WTC11 (cell line): ENCODE measurements at regions not wholly inside any gene's neighbourhood (a gene's known extent, or its start where the extent isn't known, plus 50 kb on each side); places are given as distances from the start of the nearest gene placed in this dataset.

Source experiments
- ATAC-seq: fragments of 200-7000 bp; cut with Tn5 transposase; 2 replicates; pipeline ENCODE4 v1.10.0; 2021; ENCODE audit warnings: mild to moderate bottlenecking, moderate library complexity
- CTCF ChIA-PET: fragments of 300-600 bp; sonication (Branson Sonifier 250); formaldehyde crosslinking; loops from one replicate; lab custom pipeline; 2021; ENCODE audit warnings: antibody characterized with exemption; lab: Charles Lee
- POLR2A ChIA-PET: fragments of 350-600 bp; sonication (Branson Sonifier 250); formaldehyde crosslinking; loops from one replicate; lab custom pipeline; 2021; ENCODE audit warnings: antibody characterized with exemption; lab: Charles Lee
- DNase-seq: peaks from one replicate; pipeline ENCODE4 v3.0.0; 2021; ENCODE audit warnings: low spot score
- H3K27ac Mint-ChIP-seq: 2 replicates; pipeline ENCODE4 v1.8.0; 2021; ENCODE audit warnings: mixed read lengths
- H3K27me3 Mint-ChIP-seq: 2 replicates; pipeline ENCODE4 v1.8.0; 2021; ENCODE audit warnings: low read depth, mild to moderate bottlenecking, moderate library complexity, mixed read lengths
- H3K36me3 Mint-ChIP-seq: 2 replicates; pipeline ENCODE4 v1.8.0; 2021; ENCODE audit warnings: mixed read lengths
- H3K4me1 Mint-ChIP-seq: 2 replicates; pipeline ENCODE4 v1.8.0; 2022; ENCODE audit warnings: mixed read lengths
- H3K4me3 Mint-ChIP-seq: 2 replicates; pipeline ENCODE4 v1.8.0; 2021; ENCODE audit warnings: mild to moderate bottlenecking, moderate library complexity, mixed read lengths
- H3K9me3 Mint-ChIP-seq: 2 replicates; pipeline ENCODE4 v1.8.0; 2021; ENCODE audit warnings: mixed read lengths
- ARID4B ChIP-seq: sonication (generic); formaldehyde crosslinking; IDR thresholded peaks from 2 replicates; pipeline ENCODE4 v1.8.0; 2023; ENCODE audit warnings: missing genetic modification reagents, mild to moderate bottlenecking, borderline replicate concordance
- CDX4 ChIP-seq: fragments of 250-450 bp; sonication (Bioruptor Pico); IDR thresholded peaks from 2 replicates; pipeline ENCODE4 v1.9.0; 2021; ENCODE audit warnings: moderate library complexity, mild to moderate bottlenecking, inconsistent platforms, borderline replicate concordance
- CREB1 ChIP-seq: sonication (generic); formaldehyde crosslinking; IDR thresholded peaks from 2 replicates; pipeline ENCODE4 v1.8.0; 2023; ENCODE audit warnings: mild to moderate bottlenecking, missing genetic modification reagents
- E2F4 ChIP-seq: sonication (generic); formaldehyde crosslinking; IDR thresholded peaks from 2 replicates; pipeline ENCODE4 v1.8.1; 2022; ENCODE audit warnings: low read depth, mild to moderate bottlenecking, moderate library complexity, missing genetic modification reagents, borderline replicate concordance
- ETV6 ChIP-seq: sonication (generic); formaldehyde crosslinking; IDR thresholded peaks from 2 replicates; pipeline ENCODE4 v1.8.1; 2022; ENCODE audit warnings: mild to moderate bottlenecking, missing genetic modification reagents
- FOXJ3 ChIP-seq: sonication (generic); formaldehyde crosslinking; IDR thresholded peaks from 2 replicates; pipeline ENCODE4 v1.9.0; 2021; ENCODE audit warnings: missing genetic modification reagents, mild to moderate bottlenecking, borderline replicate concordance
- HMGA2 ChIP-seq: fragments of 250-450 bp; sonication (Bioruptor Pico); IDR thresholded peaks from 2 replicates; pipeline ENCODE4 v1.4.0; 2021; ENCODE audit warnings: mild to moderate bottlenecking, moderate library complexity
- IRF1 ChIP-seq: sonication (generic); formaldehyde crosslinking; IDR thresholded peaks from 2 replicates; pipeline ENCODE4 v1.8.0; 2023; ENCODE audit warnings: missing genetic modification reagents
- JAZF1 ChIP-seq: fragments of 250-450 bp; sonication (Bioruptor Pico); IDR thresholded peaks from 2 replicates; pipeline ENCODE4 v1.9.0; 2021; ENCODE audit warnings: moderate library complexity, mild to moderate bottlenecking, inconsistent platforms
- JUN ChIP-seq: sonication (generic); formaldehyde crosslinking; IDR thresholded peaks from 2 replicates; pipeline ENCODE4 v1.8.0; 2023; ENCODE audit warnings: mild to moderate bottlenecking, missing genetic modification reagents
- USF1 ChIP-seq: sonication (generic); formaldehyde crosslinking; IDR thresholded peaks from 2 replicates; pipeline ENCODE4 v1.8.0; 2022; ENCODE audit warnings: mild to moderate bottlenecking, missing genetic modification reagents
- USF2 ChIP-seq: sonication (generic); formaldehyde crosslinking; IDR thresholded peaks from 2 replicates; pipeline ENCODE4 v1.8.1; 2023; ENCODE audit warnings: mild to moderate bottlenecking, missing genetic modification reagents, moderate library complexity
- ZBTB43 ChIP-seq: sonication (generic); formaldehyde crosslinking; IDR thresholded peaks from 2 replicates; pipeline ENCODE4 v1.8.1; 2023; ENCODE audit warnings: mild to moderate bottlenecking, missing genetic modification reagents
- ZNF423 ChIP-seq: fragments of 250-450 bp; sonication (Bioruptor Pico); IDR thresholded peaks from 2 replicates; pipeline ENCODE4 v2.1.2; 2022; ENCODE audit warnings: mild to moderate bottlenecking, moderate library complexity
- ZSCAN18 ChIP-seq: fragments of 250-450 bp; sonication (Bioruptor Pico); IDR thresholded peaks from 2 replicates; pipeline ENCODE4 v2.1.2; 2022; ENCODE audit warnings: mild to moderate bottlenecking, moderate library complexity

GRCh38 chr11:115684135-115684534 lies 179.9 kb upstream of the CADM1 start (continued):
- TF ChIP-seq E2F4 (CRISPR knock-in tag): no peak
- no peak for TF ChIP-seq ARID4B (CRISPR knock-in tag)
- TF ChIP-seq JAZF1 (CRISPR knock-in tag): no peak

- POLR2A ChIA-PET: no interaction called here
- ATAC-seq: no peak
- TF ChIP-seq CREB1 (CRISPR knock-in tag) (no peak), FOXJ3 (CRISPR knock-in tag) (no peak), IRF1 (CRISPR knock-in tag) (no peak), ETV6 (no peak), ARID4B (CRISPR knock-in tag) (no peak), ZSCAN18 (CRISPR knock-in tag) (no peak), ZBTB43 (no peak), HMGA2 (CRISPR knock-in tag) (no peak), ZNF423 (CRISPR knock-in tag) (no peak), USF1 (CRISPR knock-in tag) (no peak), USF2 (CRISPR knock-in tag) (no peak), CDX4 (no peak), JUN (CRISPR knock-in tag) (no peak)
Observed at GRCh38 chr11:115682888-115683287, 178.7 kb upstream of the CADM1 start.

More at GRCh38 chr11:115682888-115683287, 178.7 kb upstream of the CADM1 start:
- CTCF ChIA-PET: no interaction called here
- Mint-ChIP-seq H3K4me3 (no peak overlapping the region), H3K27ac (no peak overlapping the region), H3K36me3 (no peaks in the 10 kb centered on the region), H3K4me1 (no peaks in the 10 kb centered on the region), H3K9me3 (peaks cover 12% of the 10 kb centered on the region), H3K27me3 (peaks cover 4% of the 10 kb centered on the region)
- no peak for DNase-seq
